DOHH2 (cell line): ENCODE measurements at regions not wholly inside any gene's neighbourhood (a gene's known extent, or its start where the extent isn't known, plus 50 kb on each side); places are given as distances from the start of the nearest gene placed in this dataset.

Experiments used
- H3F3A ChIP-seq: fragments of 200-600 bp; sonication (generic), shearing (Covaris generic); 2 replicates; pipeline ENCODE4 v1.6.0; 2016; ENCODE audit warnings: antibody characterized with exemption, mild to moderate bottlenecking; ENCODE audit not compliant: control insufficient read depth, insufficient read depth
- H3K27ac ChIP-seq: fragments of 200-600 bp; sonication (generic); 2 replicates; pipeline ENCODE4 v1.5.1; 2014; ENCODE audit warnings: low read depth, mild to moderate bottlenecking, low read length, moderate library complexity
- H3K27me3 ChIP-seq: fragments of 200-600 bp; sonication (generic); 2 replicates; pipeline ENCODE4 v1.6.1; 2014; ENCODE audit warnings: mild to moderate bottlenecking, low read length, mixed read lengths; ENCODE audit not compliant: control insufficient read depth
- H3K36me3 ChIP-seq: fragments of 200-600 bp; sonication (generic); 2 replicates; pipeline ENCODE4 v1.6.1; 2014; ENCODE audit warnings: mild to moderate bottlenecking, low read length, moderate library complexity, mixed read lengths; ENCODE audit not compliant: control insufficient read depth
- H3K4me1 ChIP-seq: fragments of 200-600 bp; sonication (generic); 2 replicates; pipeline ENCODE4 v1.6.1; 2014; ENCODE audit warnings: mild to moderate bottlenecking, low read length, mixed read lengths; ENCODE audit not compliant: control insufficient read depth
- H3K4me2 ChIP-seq: fragments of 200-600 bp; sonication (generic); 2 replicates; pipeline ENCODE4 v1.6.0; 2014; ENCODE audit warnings: mild to moderate bottlenecking, low read length, moderate library complexity
- H3K4me3 ChIP-seq: fragments of 200-600 bp; sonication (generic); 2 replicates; pipeline ENCODE4 v1.5.1; 2014; ENCODE audit warnings: mild to moderate bottlenecking, low read length, mixed read lengths
- H3K79me2 ChIP-seq: fragments of 200-600 bp; sonication (generic); 2 replicates; pipeline ENCODE4 v1.6.1; 2014; ENCODE audit warnings: mild to moderate bottlenecking, low read length, mixed read lengths; ENCODE audit not compliant: control insufficient read depth
- H3K9me2 ChIP-seq: fragments of 200-600 bp; sonication (generic); replicated peaks from 2 replicates; pipeline ENCODE4 v1.6.1; 2014; ENCODE audit warnings: mild to moderate bottlenecking, low read length, mixed read lengths; ENCODE audit not compliant: control insufficient read depth
- H3K9me3 ChIP-seq: fragments of 200-600 bp; sonication (generic); 2 replicates; pipeline ENCODE4 v1.6.1; 2014; ENCODE audit warnings: antibody characterized with exemption, low read length, mixed read lengths; ENCODE audit not compliant: control insufficient read depth, insufficient read depth
- H4K20me1 ChIP-seq: fragments of 200-600 bp; sonication (generic); 2 replicates; pipeline ENCODE4 v1.6.0; 2014; ENCODE audit warnings: low read depth, mild to moderate bottlenecking, antibody characterized with exemption, low read length, moderate library complexity; ENCODE audit not compliant: control insufficient read depth, insufficient read depth
- CTCF ChIP-seq: fragments of 200-600 bp; sonication (generic); IDR thresholded peaks from one replicate; pipeline ENCODE4 v1.5.1; 2014; ENCODE audit warnings: antibody characterized with exemption, mild to moderate bottlenecking, low read depth, low read length; ENCODE audit not compliant: poor library complexity, severe bottlenecking
- EZH2phosphoT487 ChIP-seq: fragments of 200-600 bp; sonication (generic); IDR thresholded peaks from 2 replicates; pipeline ENCODE4 v1.6.1; 2017; ENCODE audit warnings: borderline replicate concordance, mild to moderate bottlenecking, antibody characterized with exemption, low read length, moderate library complexity, mixed read lengths

GRCh38 chr5:124417196-124417595, 329.2 kb downstream of the ZNF608 start:
- Histone ChIP-seq H3K4me1 (peaks cover 42% of the 10 kb centered on the region), H4K20me1 (no peaks in the 10 kb centered on the region), H3K9me3 (peaks cover under 1% of the 10 kb centered on the region; the same call in 1 of the 2 replicates), H3K4me3 (no peak overlapping the region), H3K36me3 (no peaks in the 10 kb centered on the region), H3K27me3 (no peaks in the 10 kb centered on the region), H3F3A (0 out of 2 replicates have a peak, but pooled peaks cover 3% of the 10 kb centered on the region), H3K79me2 (no peaks in the 10 kb centered on the region), H3K9me2 (no peaks in the 10 kb centered on the region), H3K27ac (no peak overlapping the region), H3K4me2 (no peak overlapping the region)
- TF ChIP-seq CTCF (no peak), EZH2phosphoT487 (no peak)

- Histone ChIP-seq H3K9me2 (no peaks in the 10 kb centered on the region), H3K27ac (no peak overlapping the region), H3K27me3 (no peaks in the 10 kb centered on the region), H3K4me2 (no peak overlapping the region), H3K79me2 (no peaks in the 10 kb centered on the region), H3K4me3 (no peak overlapping the region), H4K20me1 (no peaks in the 10 kb centered on the region), H3F3A (0 out of 2 replicates have a peak, but pooled peaks cover 3% of the 10 kb centered on the region), H3K9me3 (peaks cover 4% of the 10 kb centered on the region; the same call in 1 of the 2 replicates), H3K36me3 (no peaks in the 10 kb centered on the region), H3K4me1 (peaks cover 38% of the 10 kb centered on the region)
- TF ChIP-seq CTCF (no peak), EZH2phosphoT487 (no peak)
Measured at GRCh38 chr5:124416627-124417026, 329.8 kb downstream of the ZNF608 start.

- TF ChIP-seq CTCF (no peak), EZH2phosphoT487 (no peak)
- peaks cover 38% of the 10 kb centered on the region for H3K4me1 ChIP-seq
- H3F3A ChIP-seq: 0 out of 2 replicates have a peak, but pooled peaks cover 5% of the 10 kb centered on the region
- peaks cover 4% of the 10 kb centered on the region; the same call in 1 of the 2 replicates for H3K9me3 ChIP-seq
- no peaks in the 10 kb centered on the region for H3K9me2 ChIP-seq
- no peaks in the 10 kb centered on the region for H3K27me3 ChIP-seq
- no peaks in the 10 kb centered on the region for H3K36me3 ChIP-seq
- no peaks in the 10 kb centered on the region for H3K79me2 ChIP-seq
- no peak overlapping the region for H3K27ac ChIP-seq
- H3K4me2 ChIP-seq: no peak overlapping the region
- H4K20me1 ChIP-seq: no peaks in the 10 kb centered on the region
- no peak overlapping the region for H3K4me3 ChIP-seq
Measured at GRCh38 chr5:124414973-124415372, 331.5 kb downstream of the ZNF608 start.
